ENCODE measurements at regions not wholly inside any gene's neighbourhood (a gene's known extent, or its start where the extent isn't known, plus 50 kb on each side); places are given as distances from the start of the nearest gene placed in this dataset.

- TF ChIP-seq, protein P1, sequence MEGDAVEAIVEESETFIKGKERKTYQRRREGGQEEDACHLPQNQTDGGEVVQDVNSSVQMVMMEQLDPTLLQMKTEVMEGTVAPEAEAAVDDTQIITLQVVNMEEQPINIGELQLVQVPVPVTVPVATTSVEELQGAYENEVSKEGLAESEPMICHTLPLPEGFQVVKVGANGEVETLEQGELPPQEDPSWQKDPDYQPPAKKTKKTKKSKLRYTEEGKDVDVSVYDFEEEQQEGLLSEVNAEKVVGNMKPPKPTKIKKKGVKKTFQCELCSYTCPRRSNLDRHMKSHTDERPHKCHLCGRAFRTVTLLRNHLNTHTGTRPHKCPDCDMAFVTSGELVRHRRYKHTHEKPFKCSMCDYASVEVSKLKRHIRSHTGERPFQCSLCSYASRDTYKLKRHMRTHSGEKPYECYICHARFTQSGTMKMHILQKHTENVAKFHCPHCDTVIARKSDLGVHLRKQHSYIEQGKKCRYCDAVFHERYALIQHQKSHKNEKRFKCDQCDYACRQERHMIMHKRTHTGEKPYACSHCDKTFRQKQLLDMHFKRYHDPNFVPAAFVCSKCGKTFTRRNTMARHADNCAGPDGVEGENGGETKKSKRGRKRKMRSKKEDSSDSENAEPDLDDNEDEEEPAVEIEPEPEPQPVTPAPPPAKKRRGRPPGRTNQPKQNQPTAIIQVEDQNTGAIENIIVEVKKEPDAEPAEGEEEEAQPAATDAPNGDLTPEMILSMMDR (IDR thresholded peaks at IDR 0.05; ENCODE audit: poor library complexity, severe bottlenecking): no peak
- no peaks in the 10 kb centered on the region for H3K9me3 ChIP-seq (ENCODE audit: severe bottlenecking)
- no peaks in the 10 kb centered on the region for H3K27me3 ChIP-seq (ENCODE audit: insufficient read depth, poor library complexity, severe bottlenecking)
- no peak overlapping the region for H3K4me3 ChIP-seq (ENCODE audit: severe bottlenecking)
- DNase-seq (ENCODE audit: low spot score): no peak
- H3K4me1 ChIP-seq (ENCODE audit: insufficient read depth, poor library complexity, severe bottlenecking): no peaks in the 10 kb centered on the region
- H3K27ac ChIP-seq (ENCODE audit: poor library complexity, severe bottlenecking): no peak overlapping the region
- H3K36me3 ChIP-seq (ENCODE audit: low read depth): no peaks in the 10 kb centered on the region
- ATAC-seq (ENCODE audit: low read depth): no peak
Measured at GRCh38 chr2:76050196-76050595, 339.5 kb upstream of the GCFC2 start.

DNA sequence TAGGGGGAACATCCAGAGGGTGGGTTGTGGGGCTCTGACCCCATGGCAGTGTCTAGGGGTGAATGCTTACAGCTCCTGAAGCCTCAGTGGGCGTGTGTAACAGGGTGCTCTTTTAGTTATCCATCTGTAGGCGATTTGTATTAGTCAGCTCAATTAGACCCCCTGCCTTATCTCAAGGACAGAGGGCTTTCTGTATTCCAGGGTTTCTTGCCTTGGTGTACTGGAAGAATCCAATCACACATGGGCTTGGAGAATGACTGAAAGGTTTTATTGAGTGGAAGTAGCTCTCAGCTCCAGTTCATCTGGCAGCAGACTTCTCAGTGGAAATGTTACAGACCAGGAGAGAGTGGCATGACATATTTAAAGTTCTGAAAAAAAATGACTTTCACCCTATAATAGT, 334.0 kb upstream of the GCFC2 start:
- no peaks in the 10 kb centered on the region for H3K4me1 ChIP-seq (ENCODE audit: insufficient read depth, poor library complexity, severe bottlenecking)
- H3K36me3 ChIP-seq (ENCODE audit: low read depth): no peaks in the 10 kb centered on the region
- no peak overlapping the region for H3K4me3 ChIP-seq (ENCODE audit: severe bottlenecking)
- H3K27ac ChIP-seq (ENCODE audit: poor library complexity, severe bottlenecking): no peak overlapping the region
- ATAC-seq (ENCODE audit: low read depth) (no peak), DNase-seq (ENCODE audit: low spot score) (no peak)
- no peaks in the 10 kb centered on the region for H3K27me3 ChIP-seq (ENCODE audit: insufficient read depth, poor library complexity, severe bottlenecking)
- H3K9me3 ChIP-seq (ENCODE audit: severe bottlenecking): peaks cover 2% of the 10 kb centered on the region
- TF ChIP-seq, protein P1 (IDR thresholded peaks at IDR 0.05; ENCODE audit: poor library complexity, severe bottlenecking): no peak

DNA sequence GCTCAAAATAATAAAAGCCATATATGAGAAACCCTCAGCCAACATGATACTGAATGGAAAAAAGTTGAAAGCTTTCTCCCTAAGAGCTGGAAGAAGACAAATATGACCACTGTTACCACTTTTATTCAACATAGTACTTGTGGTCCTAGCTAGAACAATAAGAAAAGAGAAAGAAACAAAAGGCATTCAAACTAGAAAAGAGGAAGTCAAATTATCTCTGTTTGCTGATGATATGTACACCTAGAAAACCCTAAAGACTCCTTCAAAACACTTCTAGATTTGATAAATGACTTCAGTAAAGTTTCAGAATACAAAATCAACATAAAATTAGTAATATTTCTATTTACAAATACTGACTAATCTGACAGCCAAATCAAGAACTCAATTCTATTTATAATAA, 328.8 kb upstream of the GCFC2 start:
- Histone ChIP-seq H3K4me3 (ENCODE audit: severe bottlenecking) (no peak overlapping the region), H3K4me1 (ENCODE audit: insufficient read depth, poor library complexity, severe bottlenecking) (no peaks in the 10 kb centered on the region), H3K27ac (ENCODE audit: poor library complexity, severe bottlenecking) (no peak overlapping the region), H3K9me3 (ENCODE audit: severe bottlenecking) (no peaks in the 10 kb centered on the region), H3K36me3 (ENCODE audit: low read depth) (no peaks in the 10 kb centered on the region), H3K27me3 (ENCODE audit: insufficient read depth, poor library complexity, severe bottlenecking) (no peaks in the 10 kb centered on the region)
- TF ChIP-seq, protein P1 (IDR thresholded peaks at IDR 0.05; ENCODE audit: poor library complexity, severe bottlenecking): no peak
- no peak for ATAC-seq (ENCODE audit: low read depth)
- DNase-seq (ENCODE audit: low spot score): no peak

GRCh38 chr2:76027761-76028160, 317.0 kb upstream of the GCFC2 start:
- ATAC-seq (ENCODE audit: low read depth): no peak
- Histone ChIP-seq H3K9me3 (ENCODE audit: severe bottlenecking) (no peaks in the 10 kb centered on the region), H3K4me1 (ENCODE audit: insufficient read depth, poor library complexity, severe bottlenecking) (no peaks in the 10 kb centered on the region), H3K36me3 (ENCODE audit: low read depth) (no peaks in the 10 kb centered on the region), H3K4me3 (ENCODE audit: severe bottlenecking) (no peak overlapping the region), H3K27ac (ENCODE audit: poor library complexity, severe bottlenecking) (no peak overlapping the region), H3K27me3 (ENCODE audit: insufficient read depth, poor library complexity, severe bottlenecking) (peaks cover 5% of the 10 kb centered on the region)
- TF ChIP-seq, protein P1 (IDR thresholded peaks at IDR 0.05; ENCODE audit: poor library complexity, severe bottlenecking): no peak
- DNase-seq (ENCODE audit: low spot score): no peak

- no peak for ATAC-seq (ENCODE audit: low read depth)
- Histone ChIP-seq H3K4me3 (ENCODE audit: severe bottlenecking) (no peak overlapping the region), H3K9me3 (ENCODE audit: severe bottlenecking) (no peaks in the 10 kb centered on the region), H3K27me3 (ENCODE audit: insufficient read depth, poor library complexity, severe bottlenecking) (no peaks in the 10 kb centered on the region), H3K4me1 (ENCODE audit: insufficient read depth, poor library complexity, severe bottlenecking) (no peaks in the 10 kb centered on the region), H3K27ac (ENCODE audit: poor library complexity, severe bottlenecking) (no peak overlapping the region), H3K36me3 (ENCODE audit: low read depth) (no peaks in the 10 kb centered on the region)
- TF ChIP-seq, protein P1 (IDR thresholded peaks at IDR 0.05; ENCODE audit: poor library complexity, severe bottlenecking): no peak
- no peak for DNase-seq (ENCODE audit: low spot score)
Measured at GRCh38 chr2:76019128-76019527, 308.4 kb upstream of the GCFC2 start.
